ENCODE measurements at regions not wholly inside any gene's neighbourhood (a gene's known extent, or its start where the extent isn't known, plus 50 kb on each side); places are given as distances from the start of the nearest gene placed in this dataset.

DNA sequence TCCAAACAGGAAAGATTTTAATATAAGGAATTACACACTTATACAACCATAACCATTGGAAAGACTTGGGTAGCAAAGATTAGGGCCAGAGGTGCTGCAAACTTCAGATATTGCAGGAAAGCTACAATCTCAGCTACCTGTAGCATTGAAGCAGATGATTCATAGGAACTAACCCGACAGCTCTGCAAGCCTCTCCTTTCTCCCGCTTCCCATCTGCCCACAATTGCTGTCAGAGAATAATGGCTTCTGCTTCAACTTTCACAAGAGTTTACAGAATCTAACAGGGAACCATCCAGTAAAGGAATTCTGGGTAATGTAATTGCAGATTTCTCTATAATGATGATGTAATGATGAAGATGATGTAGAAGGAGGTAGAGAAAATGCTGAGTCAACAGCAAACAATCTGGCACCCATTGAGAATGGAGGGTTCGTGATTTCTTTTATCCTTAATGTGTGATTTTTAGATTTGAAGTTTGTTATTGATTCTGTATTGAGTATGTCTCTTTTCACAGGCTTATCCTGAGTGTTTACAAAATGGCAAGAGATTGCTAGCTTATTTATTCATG, 70.8 kb upstream of the USP47 start:
- DNase-seq (ENCODE audit: low spot score in 2 of 2), result no peak
- Histone ChIP-seq H3K4me3 (no peak overlapping the region), H3K9me3 (no peaks in the 10 kb centered on the region), H3K27me3 (ENCODE audit: low read depth) (peaks cover 7% of the 10 kb centered on the region; the same call in 1 of the 2 replicates), H3K4me1 (no peaks in the 10 kb centered on the region), H3K36me3 (replicated peaks) (no peaks in the 10 kb centered on the region)
- in situ Hi-C loops (cut with MboI; ENCODE audit: low sequenced_read_pairs), result no loop called here

DNA sequence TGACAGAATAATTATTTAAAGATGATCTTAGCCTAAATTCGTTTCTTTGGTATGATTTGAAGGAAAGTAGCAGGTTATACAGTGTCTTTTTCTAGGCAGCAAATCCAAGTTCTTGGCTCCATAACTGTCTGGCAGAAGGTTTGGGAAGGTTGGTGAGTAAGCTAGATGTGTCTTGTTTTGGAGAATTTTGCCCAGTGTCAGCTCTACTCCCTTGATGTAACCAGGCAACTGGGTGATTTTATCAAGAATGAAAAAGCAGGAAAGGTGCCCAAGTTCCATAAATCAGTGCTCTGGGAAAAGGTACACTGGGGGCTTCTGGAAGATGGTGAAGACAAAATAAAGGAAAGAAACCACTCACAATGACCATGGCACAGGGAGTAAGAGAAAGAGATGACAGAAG, 71.5 kb upstream of the USP47 start:
- no peak overlapping the region for H3K4me3 ChIP-seq
- no peaks in the 10 kb centered on the region for H3K9me3 ChIP-seq
- peaks cover 7% of the 10 kb centered on the region; the same call in 1 of the 2 replicates for H3K27me3 ChIP-seq (ENCODE audit: low read depth)
- no peak for DNase-seq (ENCODE audit: low spot score in 2 of 2)
- in situ Hi-C loops (cut with MboI; ENCODE audit: low sequenced_read_pairs), result no loop called here
- no peaks in the 10 kb centered on the region for H3K36me3 ChIP-seq (replicated peaks)
- no peaks in the 10 kb centered on the region for H3K4me1 ChIP-seq

DNA sequence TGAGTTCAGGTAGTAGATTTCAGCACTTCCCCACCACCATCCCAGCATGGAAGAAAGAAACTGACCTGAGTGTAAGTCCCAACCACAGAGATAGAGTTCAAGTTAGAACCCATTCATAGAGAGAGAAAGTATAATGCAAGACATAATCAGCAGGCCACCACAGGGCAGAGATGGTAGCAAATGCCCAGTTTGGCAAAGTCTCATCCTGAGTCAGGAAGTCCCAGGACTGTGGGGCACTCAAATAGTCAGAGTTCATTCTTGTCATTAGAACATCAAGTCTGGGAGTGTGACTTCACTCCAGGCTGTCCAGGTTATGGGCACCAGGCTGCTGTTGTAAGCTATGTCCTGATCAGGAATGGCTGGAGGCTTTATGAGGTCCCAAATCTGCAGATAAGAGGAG, 72.0 kb upstream of the USP47 start:
- in situ Hi-C loops (cut with MboI; ENCODE audit: low sequenced_read_pairs), result no loop called here
- no peaks in the 10 kb centered on the region for H3K36me3 ChIP-seq (replicated peaks)

DNA sequence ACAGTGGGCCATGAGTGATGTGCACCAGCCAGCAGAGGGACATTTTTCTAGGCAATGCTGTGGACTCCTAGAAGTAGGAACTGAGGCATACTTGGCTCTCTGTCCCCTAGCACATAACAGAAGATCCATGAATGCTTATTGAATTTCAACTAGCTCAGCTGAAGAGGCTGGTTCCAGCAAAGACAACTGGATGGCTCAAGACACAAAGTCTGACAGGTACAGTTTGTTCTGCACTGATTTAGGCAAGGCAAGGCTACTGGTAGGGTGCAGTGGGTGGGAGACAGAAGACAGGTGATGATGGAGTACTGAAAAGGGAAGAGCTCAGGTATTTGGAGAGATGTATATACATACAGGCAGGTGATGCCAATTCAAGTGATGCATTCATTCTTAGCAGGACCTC, 72.4 kb upstream of the USP47 start:
- DNase-seq (ENCODE audit: low spot score in 2 of 2), result no peak
- Histone ChIP-seq H3K4me1 (no peaks in the 10 kb centered on the region), H3K4me3 (no peak overlapping the region), H3K36me3 (replicated peaks) (no peaks in the 10 kb centered on the region), H3K9me3 (no peaks in the 10 kb centered on the region), H3K27me3 (ENCODE audit: low read depth) (peaks cover 7% of the 10 kb centered on the region; the same call in 1 of the 2 replicates)
- in situ Hi-C loops (cut with MboI; ENCODE audit: low sequenced_read_pairs), result no loop called here

More for the DNA sequence above, 72.0 kb upstream of the USP47 start:
- H3K4me3 ChIP-seq, result no peak overlapping the region
- no peak for DNase-seq (ENCODE audit: low spot score in 2 of 2)
- H3K4me1 ChIP-seq, result no peaks in the 10 kb centered on the region
- peaks cover 7% of the 10 kb centered on the region; the same call in 1 of the 2 replicates for H3K27me3 ChIP-seq (ENCODE audit: low read depth)
- H3K9me3 ChIP-seq, result no peaks in the 10 kb centered on the region

DNA sequence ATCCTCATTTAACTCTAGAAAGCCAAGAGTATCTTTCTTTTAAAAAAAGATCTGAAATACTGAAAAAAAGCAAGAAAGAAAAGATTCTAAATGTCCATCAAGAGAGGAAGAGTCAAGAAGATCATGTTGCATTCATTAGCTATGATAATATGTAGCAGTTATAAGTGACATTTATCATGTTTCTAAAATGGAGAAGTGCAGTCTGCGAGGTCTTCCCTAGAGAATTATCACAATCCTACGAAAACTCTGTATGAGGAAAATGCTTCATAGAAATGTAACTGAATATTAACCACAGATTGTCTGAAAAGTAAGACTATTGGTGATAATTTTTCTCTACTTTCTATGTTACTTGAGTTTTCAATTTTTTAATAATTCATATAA, 77.4 kb upstream of the USP47 start:
- in situ Hi-C loops (cut with MboI; ENCODE audit: low sequenced_read_pairs), result no loop called here

DNA sequence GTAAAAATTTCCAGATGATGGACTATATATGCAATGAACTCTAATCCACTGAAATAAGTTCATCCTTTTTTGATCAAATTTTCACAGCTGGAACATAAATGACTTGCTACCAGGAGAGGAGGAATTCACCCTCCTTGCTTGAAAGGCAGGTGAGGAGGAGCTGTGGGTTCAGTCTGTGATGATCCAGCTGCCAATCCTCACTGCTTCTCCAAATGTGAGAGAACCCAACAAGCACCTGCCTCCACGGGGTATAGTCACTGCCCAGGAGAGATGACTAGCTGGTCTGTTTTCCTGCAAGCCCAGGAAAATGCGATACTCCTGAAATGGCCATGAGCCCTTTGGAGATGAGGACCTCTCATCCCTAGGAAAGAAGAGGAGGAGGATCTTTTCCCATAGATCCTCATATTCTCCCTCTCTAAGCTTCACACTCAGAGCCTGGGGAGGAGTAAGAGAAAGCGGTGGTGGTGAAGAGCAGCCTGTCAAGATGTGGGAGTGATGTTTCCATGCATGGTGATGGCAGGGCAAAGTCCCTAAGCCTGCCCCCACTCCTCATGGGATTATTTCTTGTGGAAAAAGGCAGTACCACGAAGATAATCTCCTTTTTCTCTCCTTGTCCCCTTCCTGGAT, 77.9 kb upstream of the USP47 start:
- DNase-seq (ENCODE audit: low spot score in 2 of 2), result no peak
- H3K36me3 ChIP-seq (replicated peaks), result no peaks in the 10 kb centered on the region
- H3K4me3 ChIP-seq, result no peak overlapping the region
- in situ Hi-C loops (cut with MboI; ENCODE audit: low sequenced_read_pairs), result no loop called here
- H3K9me3 ChIP-seq, result no peaks in the 10 kb centered on the region; the same call in 1 of the 2 replicates
- 0 out of 2 replicates have a peak, but pooled peaks cover 3% of the 10 kb centered on the region for H3K27me3 ChIP-seq (ENCODE audit: low read depth)
- H3K4me1 ChIP-seq, result no peaks in the 10 kb centered on the region

More for the DNA sequence above, 77.4 kb upstream of the USP47 start:
- Histone ChIP-seq H3K4me1 (no peaks in the 10 kb centered on the region), H3K9me3 (no peaks in the 10 kb centered on the region; the same call in 1 of the 2 replicates), H3K27me3 (ENCODE audit: low read depth) (0 out of 2 replicates have a peak, but pooled peaks cover 3% of the 10 kb centered on the region), H3K4me3 (no peak overlapping the region), H3K36me3 (replicated peaks) (no peaks in the 10 kb centered on the region)
- DNase-seq (ENCODE audit: low spot score in 2 of 2), result no peak

DNA sequence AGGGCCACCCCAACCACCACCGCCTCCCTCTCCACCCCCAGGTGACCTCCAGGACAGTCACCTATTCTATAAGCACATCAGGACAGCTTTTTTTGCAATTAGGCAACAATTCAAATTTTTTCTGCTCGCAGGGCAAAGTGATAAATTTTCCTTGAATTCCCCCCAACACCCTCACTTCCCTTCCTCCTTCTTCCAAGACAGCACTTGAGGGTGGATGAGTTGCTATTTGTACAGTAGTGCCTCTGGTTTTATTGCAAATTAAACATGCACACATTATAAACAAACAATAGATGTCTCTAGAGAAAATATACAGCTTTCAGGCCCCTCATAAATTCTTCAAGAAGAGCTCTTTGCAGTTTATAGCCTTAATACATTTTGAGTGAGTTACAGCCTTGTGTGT, 80.9 kb upstream of the USP47 start:
- DNase-seq (ENCODE audit: low spot score in 2 of 2), result no peak
- Histone ChIP-seq H3K4me1 (no peaks in the 10 kb centered on the region), H3K4me3 (no peak overlapping the region), H3K9me3 (no peaks in the 10 kb centered on the region; the same call in 1 of the 2 replicates), H3K27me3 (ENCODE audit: low read depth) (no peaks in the 10 kb centered on the region), H3K36me3 (replicated peaks) (no peaks in the 10 kb centered on the region)
- in situ Hi-C loops (cut with MboI; ENCODE audit: low sequenced_read_pairs), result no loop called here

DNA sequence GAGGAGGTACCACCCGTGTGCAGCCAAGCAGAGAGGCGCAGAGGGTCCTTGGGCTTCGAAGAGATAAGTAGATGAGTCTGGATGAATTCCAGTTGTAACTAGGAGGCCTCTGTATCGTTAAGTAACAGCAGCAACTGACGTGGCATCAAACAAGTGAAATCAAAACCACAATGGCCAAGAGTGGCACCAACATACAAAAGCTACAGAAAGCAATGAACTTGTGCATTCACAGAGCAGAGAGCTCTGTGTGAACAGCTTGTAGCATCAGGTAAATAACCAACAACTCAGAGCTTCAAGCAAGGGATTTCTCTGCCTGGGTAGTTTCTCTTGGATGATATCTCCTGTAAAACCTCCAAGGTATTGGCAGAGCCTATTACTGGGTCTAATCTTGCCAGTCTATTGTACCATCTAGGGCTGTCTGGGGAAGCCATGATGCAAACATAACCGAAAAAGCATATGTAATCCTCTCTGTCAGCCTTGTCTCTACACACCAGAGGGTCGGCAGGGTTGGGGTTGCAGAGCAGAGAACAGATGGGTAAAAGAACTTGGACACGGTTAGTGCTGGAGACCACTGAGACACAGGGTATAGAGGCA, 83.1 kb upstream of the USP47 start:
- Histone ChIP-seq H3K4me1 (no peaks in the 10 kb centered on the region), H3K27me3 (ENCODE audit: low read depth) (no peaks in the 10 kb centered on the region)
- in situ Hi-C loops (cut with MboI; ENCODE audit: low sequenced_read_pairs), result no loop called here

DNA sequence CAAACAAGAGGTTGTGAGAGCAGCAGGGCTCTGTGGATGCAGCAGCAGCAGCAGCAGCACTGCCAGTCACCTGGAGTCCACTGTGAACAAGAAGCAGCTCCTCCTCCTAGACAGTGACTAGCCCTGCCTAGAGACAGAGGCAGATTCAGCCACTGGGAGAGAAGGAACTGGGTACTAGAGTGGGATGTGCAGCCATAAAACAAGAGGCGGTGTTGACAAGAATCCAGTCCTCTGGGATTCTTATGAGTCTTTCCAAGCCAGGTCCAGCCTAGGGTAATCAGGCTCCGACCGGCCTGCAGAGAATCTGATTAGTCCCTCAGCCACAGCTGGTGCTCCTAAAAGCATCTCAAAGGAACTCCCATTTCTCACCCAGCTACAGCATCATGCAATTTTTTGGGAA, 83.9 kb upstream of the USP47 start:
- Histone ChIP-seq H3K36me3 (replicated peaks) (no peaks in the 10 kb centered on the region), H3K9me3 (no peaks in the 10 kb centered on the region; the same call in 1 of the 2 replicates), H3K27me3 (ENCODE audit: low read depth) (no peaks in the 10 kb centered on the region), H3K4me1 (no peaks in the 10 kb centered on the region), H3K4me3 (no peak overlapping the region)
- DNase-seq (ENCODE audit: low spot score in 2 of 2), result no peak
- in situ Hi-C loops (cut with MboI; ENCODE audit: low sequenced_read_pairs), result no loop called here

More for the DNA sequence above, 83.1 kb upstream of the USP47 start:
- H3K9me3 ChIP-seq, result no peaks in the 10 kb centered on the region; the same call in 1 of the 2 replicates
- no peaks in the 10 kb centered on the region for H3K36me3 ChIP-seq (replicated peaks)
- no peak for DNase-seq (ENCODE audit: low spot score in 2 of 2)
- H3K4me3 ChIP-seq, result no peak overlapping the region

DNA sequence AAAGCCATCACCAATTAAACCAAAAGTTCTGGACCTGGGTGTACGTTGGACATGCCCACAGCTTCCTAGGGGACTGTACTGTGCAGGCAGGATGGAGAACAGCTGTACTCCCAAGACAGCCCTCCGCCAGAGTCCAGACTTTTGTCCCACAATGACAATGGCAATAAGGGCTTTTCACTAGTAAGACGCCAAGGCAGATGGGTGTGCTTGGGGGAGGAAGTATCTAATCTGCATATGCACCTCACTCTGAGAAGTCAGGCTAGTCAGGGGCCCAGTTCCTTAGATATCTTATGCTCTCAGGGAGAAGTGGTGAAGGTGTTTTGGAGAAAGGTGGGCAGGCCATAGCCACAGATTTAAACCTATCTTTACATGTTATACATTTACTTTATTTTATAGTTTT, 85.1 kb upstream of the USP47 start:
- DNase-seq (ENCODE audit: low spot score in 2 of 2), result no peak
- Histone ChIP-seq H3K36me3 (replicated peaks) (no peaks in the 10 kb centered on the region), H3K9me3 (no peaks in the 10 kb centered on the region), H3K27me3 (ENCODE audit: low read depth) (no peaks in the 10 kb centered on the region), H3K4me1 (no peaks in the 10 kb centered on the region), H3K4me3 (no peak overlapping the region)
- in situ Hi-C loops (cut with MboI; ENCODE audit: low sequenced_read_pairs), result no loop called here

DNA sequence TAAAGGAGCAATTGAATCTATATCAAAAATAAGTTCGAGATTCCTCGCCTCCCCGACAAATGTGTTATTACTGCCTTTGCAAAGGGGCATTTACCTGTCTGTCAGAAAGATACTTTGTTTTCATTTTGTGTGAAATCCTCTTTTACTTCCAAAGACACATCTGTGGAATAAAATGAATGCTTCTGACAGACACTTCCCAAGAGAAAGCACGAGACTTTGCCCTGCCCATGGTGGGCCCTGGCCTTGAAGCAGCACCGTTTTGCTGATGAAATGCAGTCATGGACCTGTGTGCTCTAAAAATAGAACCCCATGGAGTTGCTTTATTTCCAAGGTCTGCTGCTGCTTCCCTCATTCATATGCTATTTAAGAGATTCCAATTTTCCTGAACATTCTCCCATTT, 85.9 kb upstream of the USP47 start:
- Histone ChIP-seq H3K4me3 (no peak overlapping the region), H3K9me3 (no peaks in the 10 kb centered on the region), H3K27me3 (ENCODE audit: low read depth) (no peaks in the 10 kb centered on the region), H3K4me1 (no peaks in the 10 kb centered on the region), H3K36me3 (replicated peaks) (no peaks in the 10 kb centered on the region)
- no peak for DNase-seq (ENCODE audit: low spot score in 2 of 2)
- in situ Hi-C loops (cut with MboI; ENCODE audit: low sequenced_read_pairs), result no loop called here

DNA sequence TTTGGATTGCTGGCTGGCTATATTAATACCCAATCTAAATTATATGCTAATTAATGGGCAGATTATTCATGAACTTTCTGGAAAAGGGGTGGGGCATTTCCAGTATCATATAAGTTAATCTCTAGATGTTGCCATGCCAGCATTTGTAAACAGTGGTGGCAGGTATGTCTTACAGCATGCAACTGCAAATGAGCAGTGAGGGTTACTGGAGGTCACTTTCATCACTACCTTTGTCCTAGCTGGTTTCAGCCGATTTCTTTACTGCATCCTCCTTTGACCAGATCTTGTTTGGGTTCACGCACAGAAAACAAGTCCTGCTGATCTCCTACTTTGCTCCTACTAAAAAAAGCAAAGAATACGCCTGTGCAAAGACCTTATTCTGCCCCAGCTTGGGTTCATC, 89.1 kb upstream of the USP47 start:
- Histone ChIP-seq H3K36me3 (replicated peaks) (no peaks in the 10 kb centered on the region), H3K4me3 (no peak overlapping the region), H3K27me3 (ENCODE audit: low read depth) (no peaks in the 10 kb centered on the region), H3K9me3 (no peaks in the 10 kb centered on the region; the same call in 1 of the 2 replicates), H3K4me1 (no peaks in the 10 kb centered on the region)
- no peak for DNase-seq (ENCODE audit: low spot score in 2 of 2)
- in situ Hi-C loops (cut with MboI; ENCODE audit: low sequenced_read_pairs), result no loop called here

DNA sequence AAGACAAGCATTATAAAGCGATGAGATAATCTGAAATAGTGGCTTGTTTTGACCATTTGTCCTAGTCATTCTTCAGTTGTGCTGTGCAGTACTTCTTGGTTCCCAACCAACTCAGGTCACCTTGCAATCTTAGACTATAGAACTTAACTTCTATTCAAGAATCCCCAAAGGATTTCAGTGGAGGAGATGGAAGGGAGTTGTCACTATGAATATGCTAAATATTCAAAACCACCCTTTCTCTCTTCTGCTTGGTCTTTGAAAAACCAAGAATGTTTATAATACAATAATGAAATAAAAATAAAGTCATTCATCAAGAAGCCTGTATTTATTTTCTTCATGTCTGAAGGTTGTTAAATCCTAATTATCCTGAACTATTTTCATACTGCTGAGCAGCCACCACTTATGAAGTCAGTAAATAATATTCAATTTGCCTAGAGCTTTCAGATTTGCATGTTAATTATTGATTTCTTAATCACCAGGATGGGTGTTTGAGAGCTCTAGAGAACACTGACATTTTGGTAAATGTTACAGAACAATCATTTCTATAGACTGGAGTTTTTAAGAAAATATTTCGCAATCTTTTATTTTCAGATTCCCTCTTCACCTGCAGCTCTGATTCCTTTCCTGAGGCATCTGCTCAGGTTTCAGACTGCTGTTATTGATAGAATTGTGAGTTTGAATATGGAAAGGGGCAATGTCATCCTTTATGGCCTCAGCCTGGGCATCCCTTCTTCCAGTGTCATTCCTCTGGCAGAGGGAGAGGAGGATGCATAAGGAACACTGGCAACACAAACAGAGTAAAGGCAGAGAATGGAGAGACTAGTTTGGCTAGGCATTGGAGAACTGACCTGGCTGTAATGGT, 91.5 kb upstream of the USP47 start:
- Histone ChIP-seq H3K4me1 (no peaks in the 10 kb centered on the region), H3K27me3 (ENCODE audit: low read depth) (no peaks in the 10 kb centered on the region), H3K4me3 (no peak overlapping the region), H3K36me3 (replicated peaks) (no peaks in the 10 kb centered on the region), H3K9me3 (no peaks in the 10 kb centered on the region; the same call in 1 of the 2 replicates)
- in situ Hi-C loops (cut with MboI; ENCODE audit: low sequenced_read_pairs), result no loop called here
- DNase-seq (ENCODE audit: low spot score in 2 of 2), result no peak
